Chondrocyte (in vitro differentiated cells): ENCODE measurements at regions not wholly inside any gene's neighbourhood (a gene's known extent, or its start where the extent isn't known, plus 50 kb on each side); places are given as distances from the start of the nearest gene placed in this dataset.
"Not testable (repeated sequence)": the region's sequence is repeated elsewhere in the genome, so short reads cannot be mapped to it uniquely, and the experiment has no call there.

ENCODE experiments used
- DNase-seq: peaks from one replicate; pipeline ENCODE4 v3.0.0; 2021; ENCODE audit warnings: mixed read lengths, low spot score
- H3K27ac Mint-ChIP-seq: one replicate; pipeline ENCODE4 v1.8.0; 2021; ENCODE audit warnings: mild to moderate bottlenecking, moderate library complexity, mixed read lengths; ENCODE audit not compliant: unreplicated experiment
- H3K27me3 Mint-ChIP-seq: 2 replicates; pipeline ENCODE4 v1.8.0; 2021; ENCODE audit warnings: low read depth, mixed read lengths
- H3K36me3 Mint-ChIP-seq: 2 replicates; pipeline ENCODE4 v1.8.0; 2021; ENCODE audit warnings: low read depth, mixed read lengths
- H3K4me1 Mint-ChIP-seq: 2 replicates; pipeline ENCODE4 v1.8.0; 2021; ENCODE audit warnings: low read depth, mild to moderate bottlenecking, mixed read lengths
- H3K4me3 Mint-ChIP-seq: one replicate; pipeline ENCODE4 v1.8.0; 2021; ENCODE audit warnings: mild to moderate bottlenecking, moderate library complexity, mixed read lengths; ENCODE audit not compliant: unreplicated experiment
- H3K9me3 Mint-ChIP-seq: 2 replicates; pipeline ENCODE4 v1.8.0; 2021; ENCODE audit warnings: low read depth, mixed read lengths
- CTCF ChIP-seq: fragments of 200-600 bp; sonication (generic); IDR thresholded peaks from 2 replicates; pipeline ENCODE4 v1.5.0; 2021; ENCODE audit warnings: antibody characterized with exemption, mild to moderate bottlenecking, moderate library complexity

DNA sequence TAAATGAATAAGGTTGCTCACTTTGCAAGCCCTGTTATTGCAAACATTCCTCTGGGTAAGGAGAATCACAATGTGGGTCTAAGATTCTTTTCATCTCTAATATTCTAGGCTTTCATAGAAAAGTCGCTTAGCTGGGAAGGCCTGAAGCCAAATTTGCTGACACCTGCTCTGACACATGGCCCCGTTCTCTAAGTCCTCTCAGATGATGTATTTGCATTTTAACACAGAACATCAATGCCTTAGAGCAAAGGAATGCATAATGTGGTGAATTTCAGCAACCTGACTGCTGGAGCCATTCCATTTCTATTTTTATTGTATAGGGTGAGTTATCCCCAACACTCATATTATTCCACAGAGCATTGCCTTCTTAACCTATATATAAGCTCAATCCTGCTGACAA lies 682.1 kb upstream of the NRP1 start:
- Mint-ChIP-seq H3K27me3 (no peaks in the 10 kb centered on the region), H3K4me1 (peaks cover 6% of the 10 kb centered on the region), H3K9me3 (no peaks in the 10 kb centered on the region), H3K27ac (peak overlapping the region; percentile 10), H3K4me3 (no peak overlapping the region), H3K36me3 (no peaks in the 10 kb centered on the region)
- no peak for TF ChIP-seq CTCF
- no peak for DNase-seq

- no peak overlapping the region for H3K4me3 Mint-ChIP-seq
- no peaks in the 10 kb centered on the region for H3K9me3 Mint-ChIP-seq
- TF ChIP-seq CTCF, result no peak
- no peaks in the 10 kb centered on the region for H3K36me3 Mint-ChIP-seq
- peaks cover 6% of the 10 kb centered on the region for H3K4me1 Mint-ChIP-seq
- no peak overlapping the region for H3K27ac Mint-ChIP-seq
- no peak for DNase-seq
- no peaks in the 10 kb centered on the region for H3K27me3 Mint-ChIP-seq
These were observed 681.2 kb upstream of the NRP1 start for GRCh38 chr10:34015700-34016099.

DNA sequence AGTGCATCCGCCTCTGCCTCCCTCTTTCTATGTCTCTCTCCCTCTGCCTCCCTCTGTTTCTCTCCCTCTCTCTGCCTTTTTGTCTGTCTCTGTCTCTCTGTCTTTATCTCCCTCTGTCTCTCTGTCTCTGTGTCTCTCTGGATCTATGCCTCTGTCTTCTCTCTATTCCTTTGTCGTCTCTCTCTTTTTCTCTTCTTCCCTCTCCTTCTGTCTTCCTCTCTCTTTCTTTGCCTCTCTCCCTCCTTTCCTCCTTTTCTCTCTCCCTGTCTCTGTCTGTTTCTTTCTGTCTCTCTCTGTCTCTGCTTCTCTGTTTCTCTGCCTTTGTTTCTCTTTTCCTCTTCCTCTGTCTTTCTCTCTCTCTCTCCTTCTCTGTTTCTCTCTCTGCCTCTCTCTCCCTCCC lies 678.8 kb upstream of the NRP1 start:
- Mint-ChIP-seq H3K4me1 (peaks cover 6% of the 10 kb centered on the region), H3K27ac (no peak overlapping the region), H3K4me3 (no peak overlapping the region), H3K27me3 (no peaks in the 10 kb centered on the region), H3K9me3 (no peaks in the 10 kb centered on the region), H3K36me3 (no peaks in the 10 kb centered on the region)
- no peak for TF ChIP-seq CTCF
- DNase-seq, result no peak

DNA sequence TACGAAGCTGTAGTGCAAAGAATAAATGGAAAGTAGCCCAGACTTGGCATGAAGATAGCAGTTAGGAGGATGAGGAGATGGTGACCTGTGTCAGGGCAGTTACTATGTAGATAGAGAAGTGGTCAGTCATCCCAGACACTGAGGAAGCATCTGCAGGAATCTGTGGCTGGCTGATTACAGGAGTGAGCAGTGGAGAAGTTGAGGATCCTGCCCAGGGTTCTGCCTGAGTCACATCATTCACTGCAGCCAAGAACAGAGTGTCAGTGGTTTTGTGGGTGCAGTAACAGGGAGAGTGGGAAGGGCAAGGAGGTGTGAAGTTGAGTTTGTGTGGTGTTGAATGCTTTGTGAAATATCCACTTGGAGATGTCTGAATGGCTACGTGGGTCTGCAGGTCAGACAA lies 676.4 kb upstream of the NRP1 start:
- no peak for DNase-seq
- Mint-ChIP-seq H3K9me3 (no peaks in the 10 kb centered on the region), H3K36me3 (no peaks in the 10 kb centered on the region), H3K4me3 (no peak overlapping the region), H3K27me3 (no peaks in the 10 kb centered on the region), H3K4me1 (no peaks in the 10 kb centered on the region), H3K27ac (no peak overlapping the region)
- no peak for TF ChIP-seq CTCF

DNA sequence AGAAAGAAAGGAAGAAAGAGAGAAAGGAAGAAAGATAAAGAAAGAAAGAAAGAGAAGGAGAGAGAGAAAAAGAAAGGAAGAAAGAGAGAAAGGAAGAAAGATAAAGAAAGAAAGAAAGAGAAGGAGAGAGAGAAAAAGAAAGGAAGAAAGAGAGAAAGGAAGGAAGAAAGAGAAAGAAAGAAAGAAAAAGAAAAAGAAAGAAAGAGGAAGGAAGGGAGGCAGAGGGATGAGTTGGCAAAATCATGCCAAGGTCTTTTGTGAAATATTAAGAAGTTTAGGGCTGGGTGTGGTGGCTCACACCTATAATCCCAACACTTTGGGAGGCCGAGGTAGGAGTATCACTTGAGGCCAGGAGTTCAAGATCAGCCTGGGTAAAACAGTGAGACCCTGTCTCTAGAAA lies 675.8 kb upstream of the NRP1 start:
- H3K9me3 Mint-ChIP-seq, H3K4me3 Mint-ChIP-seq, H3K4me1 Mint-ChIP-seq, H3K27me3 Mint-ChIP-seq, DNase-seq, H3K36me3 Mint-ChIP-seq, H3K27ac Mint-ChIP-seq: not testable (repeated sequence)

DNA sequence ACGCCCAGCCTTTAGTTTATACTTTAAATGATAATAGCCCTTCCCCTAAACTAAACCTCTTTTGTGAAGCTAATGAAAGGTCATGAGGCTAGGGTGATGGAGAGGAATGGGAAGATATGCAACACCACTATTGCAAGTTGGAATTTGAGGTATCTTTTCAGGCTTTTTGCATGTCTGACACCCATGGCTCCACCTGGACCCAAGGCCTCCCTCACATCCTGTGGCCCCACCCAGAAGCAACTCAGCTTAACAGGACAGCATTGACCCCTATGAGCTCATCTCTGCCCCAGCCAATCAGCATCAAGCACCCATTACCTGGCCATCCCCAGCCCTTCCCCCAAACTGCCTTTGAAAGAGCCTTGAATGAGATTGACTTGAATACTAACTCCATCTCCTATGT lies 674.2 kb upstream of the NRP1 start:
- DNase-seq, result no peak
- Mint-ChIP-seq H3K36me3 (no peaks in the 10 kb centered on the region), H3K9me3 (no peaks in the 10 kb centered on the region), H3K27me3 (no peaks in the 10 kb centered on the region), H3K4me1 (no peaks in the 10 kb centered on the region), H3K4me3 (no peak overlapping the region), H3K27ac (no peak overlapping the region)
- TF ChIP-seq CTCF, result no peak
